H1 (cell line): ENCODE measurements at regions not wholly inside any gene's neighbourhood (a gene's known extent, or its start where the extent isn't known, plus 50 kb on each side); places are given as distances from the start of the nearest gene placed in this dataset.

ENCODE experiments used
- BRCA1 ChIP-seq: IDR thresholded peaks from 2 replicates; pipeline ENCODE4 v1.6.1; 2012; ENCODE audit warnings: low read depth, low read length, improper control_type of control experiment
- CTCF ChIP-seq, 3 experiments: IDR thresholded peaks; 1 replicate in 2 of 3; 2 replicates in 1 of 3; pipeline versions ENCODE4 v1.5.1 to v1.6.1; 2011; ENCODE audit warnings: low read length in 3 of 3, mild to moderate bottlenecking in 3 of 3, inconsistent platforms in 2 of 3, low read depth in 1 of 3, moderate library complexity in 1 of 3; ENCODE audit not compliant: insufficient read depth in 1 of 3; ENCODE audit errors: control extremely low read depth in 1 of 3
- EP300 ChIP-seq, 2 experiments: IDR thresholded peaks; 1 replicate in 1 of 2; 2 replicates in 1 of 2; pipeline ENCODE4 v1.6.1; 2011 to 2012; ENCODE audit warnings: low read depth in 2 of 2, low read length in 2 of 2, mild to moderate bottlenecking in 2 of 2, borderline replicate concordance in 1 of 2, inconsistent platforms in 1 of 2, moderate library complexity in 1 of 2
- FOSL1 ChIP-seq: IDR thresholded peaks from 2 replicates; pipeline ENCODE4 v1.6.1; 2011; ENCODE audit warnings: mild to moderate bottlenecking, low read depth, low read length, moderate library complexity; ENCODE audit not compliant: insufficient read depth
- JUN ChIP-seq: IDR thresholded peaks from 2 replicates; pipeline ENCODE4 v1.6.1; 2011; ENCODE audit warnings: low read depth, mild to moderate bottlenecking, improper control_type of control experiment, low read length
- JUND ChIP-seq: IDR thresholded peaks from 2 replicates; pipeline ENCODE4 v1.6.1; 2011; ENCODE audit warnings: mild to moderate bottlenecking, improper control_type of control experiment, low read length
- KDM1A ChIP-seq: fragments of 200-600, 300-600 bp; sonication (generic); IDR thresholded peaks from 2 replicates; pipeline ENCODE4 v1.7.1; 2016; ENCODE audit warnings: mild to moderate bottlenecking, low read length, borderline replicate concordance
- MAFK ChIP-seq: IDR thresholded peaks from 2 replicates; pipeline ENCODE4 v1.6.1; 2012; ENCODE audit warnings: low read depth, mild to moderate bottlenecking, improper control_type of control experiment, low read length
- POLR2A ChIP-seq, 2 experiments: IDR thresholded peaks; 1 replicate in 1 of 2; 2 replicates in 1 of 2; pipeline ENCODE4 v1.6.1; 2011; ENCODE audit warnings: low read depth in 2 of 2, low read length in 2 of 2, mild to moderate bottlenecking in 2 of 2; ENCODE audit errors: control extremely low read depth in 1 of 2
- POLR2AphosphoS5 ChIP-seq: IDR thresholded peaks from 2 replicates; pipeline ENCODE4 v1.6.1; 2011; ENCODE audit warnings: low read depth, low read length
- RAD21 ChIP-seq, 2 experiments: IDR thresholded peaks in 1 of 2; conservative IDR thresholded peaks in 1 of 2; 2 replicates each; pipeline ENCODE4 v1.6.1; 2011; ENCODE audit warnings: low read depth in 2 of 2, low read length in 2 of 2, improper control_type of control experiment in 1 of 2, inconsistent platforms in 1 of 2, mild to moderate bottlenecking in 1 of 2, moderate library complexity in 1 of 2
- SP1 ChIP-seq: IDR thresholded peaks from 2 replicates; pipeline ENCODE4 v1.6.1; 2011; ENCODE audit warnings: low read depth, low read length
- TBP ChIP-seq: IDR thresholded peaks from 2 replicates; pipeline ENCODE4 v1.6.1; 2011; ENCODE audit warnings: low read depth, low read length, improper control_type of control experiment
- ZNF274 ChIP-seq: IDR thresholded peaks from 2 replicates; pipeline ENCODE4 v1.7.0; 2012; ENCODE audit warnings: low read length, borderline replicate concordance; ENCODE audit errors: extremely low read depth

GRCh38 chr19:29088761-29089160 is 124.2 kb downstream of the UQCRFS1 start:
- no peak for TF ChIP-seq JUN
- no peak for TF ChIP-seq MAFK
- no peak for TF ChIP-seq CTCF (IDR thresholded peaks at IDR 0.05; ENCODE audit: control extremely low read depth in 1 of 3, insufficient read depth in 1 of 3, low read depth in 1 of 3, low read length in 3 of 3)
- TF ChIP-seq EP300 (IDR thresholded peaks at IDR 0.05; ENCODE audit: borderline replicate concordance in 1 of 2, low read depth in 2 of 2, low read length in 2 of 2) = no peak
- no peak for TF ChIP-seq KDM1A
- no peak for TF ChIP-seq POLR2A (IDR thresholded peaks at IDR 0.05; ENCODE audit: control extremely low read depth in 1 of 2, low read depth in 2 of 2, low read length in 2 of 2)
- TF ChIP-seq RAD21 (IDR thresholded peaks at IDR 0.05 in 1 of 2, conservative IDR thresholded peaks at IDR 0.05 in 1 of 2; ENCODE audit: low read depth in 2 of 2, low read length in 2 of 2) = no peak
- no peak for TF ChIP-seq POLR2AphosphoS5
- TF ChIP-seq BRCA1 = no peak
- no peak for TF ChIP-seq JUND
- TF ChIP-seq SP1 = no peak
- no peak for TF ChIP-seq ZNF274
- TF ChIP-seq FOSL1 = no peak
- no peak for TF ChIP-seq TBP
